ENCODE measurements at regions not wholly inside any gene's neighbourhood (a gene's known extent, or its start where the extent isn't known, plus 50 kb on each side); places are given as distances from the start of the nearest gene placed in this dataset.
"Not testable (repeated sequence)": the region's sequence is repeated elsewhere in the genome, so short reads cannot be mapped to it uniquely, and the experiment has no call there.

DNA sequence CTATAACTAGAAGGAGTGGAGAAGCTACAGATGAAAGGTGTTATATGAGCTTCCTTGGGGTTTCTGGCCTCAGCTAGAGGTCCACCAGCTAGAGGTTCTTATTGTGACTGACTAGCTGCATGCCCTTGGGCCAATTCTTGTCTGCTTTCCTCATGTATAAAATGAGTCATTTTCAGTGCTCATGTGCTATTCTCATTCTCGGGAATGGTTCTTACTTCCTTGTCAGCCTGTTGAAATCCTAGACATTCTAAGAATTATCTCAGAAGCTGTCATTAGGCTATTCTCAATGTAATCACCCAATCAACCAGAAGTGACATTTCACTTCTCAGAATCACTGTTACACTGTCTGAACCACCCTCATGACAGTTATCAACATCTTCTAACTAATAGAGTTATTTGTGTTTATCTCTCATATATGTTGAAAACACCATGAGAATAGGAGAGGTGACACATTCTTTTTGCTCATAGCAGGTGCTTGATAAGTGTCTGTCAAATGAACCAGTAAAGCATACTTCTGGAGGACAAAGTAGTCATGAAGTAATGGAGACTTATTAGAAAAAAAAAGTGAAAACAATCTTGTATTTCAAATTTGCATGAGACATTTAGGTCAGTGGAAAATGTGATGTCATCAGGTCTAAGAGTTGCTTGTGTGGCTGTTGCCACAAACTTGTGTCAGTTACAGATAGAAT, 122.8 kb upstream of the IVNS1ABP start:
- TF ChIP-seq, protein P1, sequence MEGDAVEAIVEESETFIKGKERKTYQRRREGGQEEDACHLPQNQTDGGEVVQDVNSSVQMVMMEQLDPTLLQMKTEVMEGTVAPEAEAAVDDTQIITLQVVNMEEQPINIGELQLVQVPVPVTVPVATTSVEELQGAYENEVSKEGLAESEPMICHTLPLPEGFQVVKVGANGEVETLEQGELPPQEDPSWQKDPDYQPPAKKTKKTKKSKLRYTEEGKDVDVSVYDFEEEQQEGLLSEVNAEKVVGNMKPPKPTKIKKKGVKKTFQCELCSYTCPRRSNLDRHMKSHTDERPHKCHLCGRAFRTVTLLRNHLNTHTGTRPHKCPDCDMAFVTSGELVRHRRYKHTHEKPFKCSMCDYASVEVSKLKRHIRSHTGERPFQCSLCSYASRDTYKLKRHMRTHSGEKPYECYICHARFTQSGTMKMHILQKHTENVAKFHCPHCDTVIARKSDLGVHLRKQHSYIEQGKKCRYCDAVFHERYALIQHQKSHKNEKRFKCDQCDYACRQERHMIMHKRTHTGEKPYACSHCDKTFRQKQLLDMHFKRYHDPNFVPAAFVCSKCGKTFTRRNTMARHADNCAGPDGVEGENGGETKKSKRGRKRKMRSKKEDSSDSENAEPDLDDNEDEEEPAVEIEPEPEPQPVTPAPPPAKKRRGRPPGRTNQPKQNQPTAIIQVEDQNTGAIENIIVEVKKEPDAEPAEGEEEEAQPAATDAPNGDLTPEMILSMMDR (conservative IDR thresholded peaks at IDR 0.05): no peak
- TF ChIP-seq ZFX (IDR thresholded peaks at IDR 0.05): no peak
- H3K27ac ChIP-seq: no peak overlapping the region

DNA sequence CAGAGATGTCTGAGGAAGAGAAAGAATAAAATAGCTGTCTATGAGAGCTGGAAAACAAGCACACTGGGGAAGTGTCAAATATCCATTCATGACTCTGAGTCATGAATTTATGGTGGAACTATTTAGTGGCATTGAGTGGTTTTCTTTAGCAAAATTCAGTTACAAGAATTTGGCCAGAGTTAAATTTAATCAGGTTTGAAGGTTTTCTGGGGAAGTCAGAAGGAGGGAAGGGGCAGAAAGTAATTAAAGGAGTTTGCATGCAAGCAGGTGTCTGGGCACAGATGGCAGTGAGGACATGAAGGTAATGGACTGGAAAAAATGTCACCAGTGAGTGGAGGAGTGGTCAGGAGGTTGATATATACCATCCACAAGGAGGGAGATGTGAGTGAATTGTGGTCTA, 121.9 kb upstream of the IVNS1ABP start:
- TF ChIP-seq, protein P1 (conservative IDR thresholded peaks at IDR 0.05): no peak
- no peak for TF ChIP-seq ZFX (IDR thresholded peaks at IDR 0.05)
- no peak overlapping the region for H3K27ac ChIP-seq

DNA sequence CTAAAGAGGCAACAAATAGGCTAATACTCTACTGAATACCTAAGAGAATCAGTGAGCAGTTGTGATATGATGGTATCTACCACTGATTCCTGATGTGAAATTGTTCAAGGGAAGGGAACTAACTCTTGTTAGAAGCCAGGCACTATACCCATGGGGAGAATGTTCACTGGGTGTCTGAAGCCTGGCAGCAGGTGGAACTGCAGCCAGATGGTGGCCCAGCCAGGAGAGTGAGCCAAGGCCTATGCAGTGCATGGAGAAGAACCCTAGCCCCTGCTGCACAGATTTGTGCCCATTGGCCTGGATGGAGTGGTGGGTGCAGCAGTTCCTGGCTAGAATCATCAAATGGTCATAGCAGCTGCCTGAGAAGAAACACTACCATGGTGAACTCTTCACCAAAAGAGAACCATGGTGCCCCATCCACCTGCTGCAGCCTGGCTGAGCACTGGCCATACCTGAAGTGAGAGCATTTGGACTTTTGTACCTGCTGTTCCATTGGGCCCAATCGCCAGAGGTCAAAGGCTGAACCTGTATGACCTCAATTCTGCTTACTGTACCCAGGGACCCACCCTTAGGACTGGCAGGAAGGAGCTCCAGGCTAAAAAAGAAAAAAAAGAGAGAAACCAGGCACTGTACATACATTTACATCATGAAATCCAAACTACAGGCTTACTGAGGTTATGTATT, 118.8 kb upstream of the IVNS1ABP start:
- no peak overlapping the region for H3K27ac ChIP-seq
- TF ChIP-seq, protein P1 (conservative IDR thresholded peaks at IDR 0.05): no peak
- no peak for TF ChIP-seq ZFX (IDR thresholded peaks at IDR 0.05)

DNA sequence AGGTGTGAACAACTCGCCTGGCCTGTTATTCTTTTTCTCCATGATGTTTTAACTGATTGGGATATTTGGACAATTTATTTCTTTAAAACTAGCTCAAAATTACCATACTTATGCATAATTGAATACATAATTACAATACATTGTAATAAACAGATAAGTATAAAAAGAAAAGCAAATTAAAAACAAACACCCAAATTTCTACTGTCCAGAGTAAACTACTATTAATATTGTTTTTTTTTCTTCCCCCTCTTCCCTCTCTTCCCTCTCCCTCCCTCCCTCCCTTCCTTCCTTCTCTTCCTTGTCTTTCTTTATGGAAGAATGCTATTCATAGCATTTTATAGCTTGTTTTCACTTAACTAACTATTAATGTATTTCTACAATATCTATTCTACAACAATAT, 117.7 kb upstream of the IVNS1ABP start:
- no peak for TF ChIP-seq ZFX (IDR thresholded peaks at IDR 0.05)
- TF ChIP-seq, protein P1 (conservative IDR thresholded peaks at IDR 0.05): no peak

DNA sequence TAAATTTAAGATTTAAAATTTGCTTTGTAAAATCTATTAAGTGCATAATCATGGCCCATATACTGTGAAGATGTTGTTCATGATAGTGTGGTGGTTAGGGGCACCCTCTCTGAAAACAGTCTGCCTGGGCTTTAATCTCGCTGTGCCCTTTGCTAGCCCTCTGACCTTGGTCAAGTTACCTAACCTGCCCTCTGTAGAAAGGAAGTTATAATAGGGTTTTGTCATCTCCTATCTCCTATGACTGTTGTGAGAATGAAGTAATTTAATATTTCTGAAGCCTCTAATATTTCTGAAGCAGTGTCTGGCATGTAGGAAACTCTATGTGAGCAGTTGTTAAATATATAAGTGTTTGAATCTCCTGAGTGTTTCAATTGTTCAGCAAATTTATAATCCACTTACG, 116.6 kb upstream of the IVNS1ABP start:
- TF ChIP-seq, protein P1 (conservative IDR thresholded peaks at IDR 0.05): no peak
- no peak for TF ChIP-seq ZFX (IDR thresholded peaks at IDR 0.05)
- no peak overlapping the region for H3K27ac ChIP-seq

More for the DNA sequence above, 117.7 kb upstream of the IVNS1ABP start:
- no peak overlapping the region for H3K27ac ChIP-seq

DNA sequence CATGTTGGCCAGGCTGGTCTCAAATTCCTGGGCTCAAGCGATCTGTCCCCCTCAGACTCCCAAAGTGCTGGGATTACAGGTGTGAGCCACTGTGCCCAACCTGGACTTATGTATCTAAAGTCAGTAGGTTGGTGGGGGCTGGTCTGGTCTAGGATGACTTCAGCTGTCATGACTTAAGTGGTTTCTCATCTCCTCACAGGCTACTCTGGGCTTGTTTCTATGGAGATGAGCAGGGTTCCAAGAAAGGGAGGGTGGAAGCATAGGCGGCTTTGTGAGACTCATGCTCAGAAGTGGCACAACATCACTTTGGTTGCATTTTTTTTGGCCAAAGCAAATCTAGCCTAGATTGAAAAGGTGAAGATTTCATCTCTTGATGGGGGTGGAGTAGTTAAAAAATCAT, 115.9 kb upstream of the IVNS1ABP start:
- no peak for TF ChIP-seq ZFX (IDR thresholded peaks at IDR 0.05)
- TF ChIP-seq, protein P1 (conservative IDR thresholded peaks at IDR 0.05): no peak
- H3K27ac ChIP-seq: no peak overlapping the region

DNA sequence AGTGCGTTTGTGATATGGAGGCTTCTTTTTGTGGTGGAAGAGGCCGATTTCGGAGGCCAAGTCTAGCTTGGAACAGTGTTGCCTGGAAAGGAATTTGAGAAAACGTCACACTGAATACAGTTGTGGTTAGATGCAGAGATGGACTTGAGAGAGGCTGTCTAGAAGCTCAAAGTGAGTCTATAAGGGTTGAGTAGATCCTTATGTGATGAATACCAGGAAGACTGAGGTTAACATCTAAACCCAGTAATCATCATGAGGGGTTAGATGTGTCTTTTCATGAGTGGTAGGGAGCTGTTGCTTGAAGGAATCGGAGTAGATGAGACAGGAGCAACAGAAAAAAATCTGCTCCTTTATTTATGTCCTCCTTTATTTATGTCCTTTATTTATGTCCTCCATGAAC, 114.6 kb upstream of the IVNS1ABP start:
- no peak for TF ChIP-seq ZFX (IDR thresholded peaks at IDR 0.05)
- H3K27ac ChIP-seq: no peak overlapping the region

DNA sequence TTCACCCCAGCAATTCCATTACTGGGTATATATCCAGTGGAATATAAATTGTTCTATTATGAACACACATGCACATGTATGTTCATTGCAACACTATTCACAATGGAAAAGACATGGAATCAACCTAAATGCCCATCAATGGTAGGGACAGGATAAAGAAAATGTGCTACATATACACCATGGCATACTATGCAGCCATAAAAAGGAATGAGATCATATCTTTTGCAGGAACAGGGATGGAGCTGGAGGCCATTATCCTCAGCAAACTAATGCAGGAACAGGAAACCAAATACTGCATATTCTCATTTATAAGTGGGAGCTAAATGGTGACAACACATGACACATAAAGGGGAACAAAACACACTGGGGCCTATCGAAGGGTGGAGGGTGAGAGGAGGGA, 112.6 kb upstream of the IVNS1ABP start:
- not testable (repeated sequence) for H3K27ac ChIP-seq

Measured in C4-2B (cell line).